AG09309 (cell line): ENCODE measurements at regions not wholly inside any gene's neighbourhood (a gene's known extent, or its start where the extent isn't known, plus 50 kb on each side); places are given as distances from the start of the nearest gene placed in this dataset.

Source experiments
- DNase-seq: peaks from one replicate; pipeline ENCODE4 v3.0.0-alpha.2; 2010; ENCODE audit warnings: low read depth
- H3K4me3 ChIP-seq: 2 replicates; pipeline ENCODE4 v1.5.1; 2011; ENCODE audit warnings: mild to moderate bottlenecking, low read depth, low read length, moderate library complexity; ENCODE audit not compliant: control insufficient read depth
- TF ChIP-seq, protein P1 (sequence below): IDR thresholded peaks from 2 replicates; pipeline ENCODE4 v1.5.1; 2011; ENCODE audit warnings: mild to moderate bottlenecking, low read depth, low read length, inconsistent platforms; ENCODE audit not compliant: insufficient read depth, control insufficient read depth; ENCODE audit errors: missing control alignments

DNA sequence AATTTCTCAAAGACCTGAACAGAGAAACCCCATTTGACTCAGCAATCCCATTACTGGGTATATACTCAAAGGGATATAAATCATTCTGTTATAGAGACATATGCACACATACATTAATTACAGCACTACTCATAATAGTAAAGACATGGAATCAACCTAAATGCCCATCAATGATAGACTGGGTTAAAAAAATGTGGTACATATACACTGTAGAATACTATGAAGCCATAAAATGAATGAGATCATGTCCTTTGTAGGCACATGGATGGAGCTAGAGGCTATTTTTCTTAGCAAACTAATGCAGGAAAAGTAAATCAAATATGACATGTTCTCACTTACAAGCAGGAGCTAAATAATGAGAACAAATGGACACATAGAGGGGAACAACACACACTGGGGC, 303.8 kb downstream of the BTG1 start:
- TF ChIP-seq, protein P1, sequence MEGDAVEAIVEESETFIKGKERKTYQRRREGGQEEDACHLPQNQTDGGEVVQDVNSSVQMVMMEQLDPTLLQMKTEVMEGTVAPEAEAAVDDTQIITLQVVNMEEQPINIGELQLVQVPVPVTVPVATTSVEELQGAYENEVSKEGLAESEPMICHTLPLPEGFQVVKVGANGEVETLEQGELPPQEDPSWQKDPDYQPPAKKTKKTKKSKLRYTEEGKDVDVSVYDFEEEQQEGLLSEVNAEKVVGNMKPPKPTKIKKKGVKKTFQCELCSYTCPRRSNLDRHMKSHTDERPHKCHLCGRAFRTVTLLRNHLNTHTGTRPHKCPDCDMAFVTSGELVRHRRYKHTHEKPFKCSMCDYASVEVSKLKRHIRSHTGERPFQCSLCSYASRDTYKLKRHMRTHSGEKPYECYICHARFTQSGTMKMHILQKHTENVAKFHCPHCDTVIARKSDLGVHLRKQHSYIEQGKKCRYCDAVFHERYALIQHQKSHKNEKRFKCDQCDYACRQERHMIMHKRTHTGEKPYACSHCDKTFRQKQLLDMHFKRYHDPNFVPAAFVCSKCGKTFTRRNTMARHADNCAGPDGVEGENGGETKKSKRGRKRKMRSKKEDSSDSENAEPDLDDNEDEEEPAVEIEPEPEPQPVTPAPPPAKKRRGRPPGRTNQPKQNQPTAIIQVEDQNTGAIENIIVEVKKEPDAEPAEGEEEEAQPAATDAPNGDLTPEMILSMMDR = no peak
- H3K4me3 ChIP-seq = no peak overlapping the region
- DNase-seq = no peak

DNA sequence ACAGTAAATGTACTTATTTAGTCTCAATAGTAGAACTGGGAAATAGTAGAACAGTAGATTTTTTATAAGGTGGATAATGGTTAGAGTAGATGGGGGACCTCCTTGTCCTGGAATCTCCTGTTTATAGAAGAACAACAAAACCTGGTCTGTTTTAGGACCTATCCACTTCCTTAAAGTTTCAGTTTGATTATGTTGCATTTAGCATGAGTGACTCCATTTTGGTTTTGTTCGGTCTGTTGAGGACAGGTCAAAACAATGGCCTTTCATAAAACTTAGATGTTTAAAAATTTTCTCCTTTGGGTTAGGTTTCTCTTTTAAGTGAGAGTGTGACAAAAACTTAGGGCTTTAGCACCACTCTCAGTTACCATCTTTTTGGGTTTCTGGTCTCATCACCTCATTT, 308.9 kb downstream of the BTG1 start:
- H3K4me3 ChIP-seq = no peak overlapping the region
- TF ChIP-seq, protein P1 = no peak
- no peak for DNase-seq

DNA sequence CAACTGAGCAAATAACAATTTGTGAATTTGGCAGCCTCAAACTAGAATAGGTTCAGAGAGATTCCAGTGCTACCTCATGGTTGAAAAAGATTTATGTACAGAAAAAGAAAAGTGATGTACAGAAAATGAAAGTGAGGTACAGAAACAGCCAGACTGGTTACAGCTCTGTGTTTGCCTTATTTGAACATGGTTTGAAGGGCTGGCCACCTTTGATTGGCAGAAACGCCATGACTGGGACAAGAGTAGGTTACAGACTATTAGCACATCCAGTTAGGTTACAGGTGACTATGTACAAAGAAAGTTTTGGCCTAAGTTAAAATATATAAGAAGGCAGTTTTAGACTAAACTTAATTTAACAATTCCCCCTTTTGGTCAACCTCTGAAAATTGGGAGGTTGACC, 309.4 kb downstream of the BTG1 start:
- H3K4me3 ChIP-seq = no peak overlapping the region
- DNase-seq = no peak
- TF ChIP-seq, protein P1 = no peak

DNA sequence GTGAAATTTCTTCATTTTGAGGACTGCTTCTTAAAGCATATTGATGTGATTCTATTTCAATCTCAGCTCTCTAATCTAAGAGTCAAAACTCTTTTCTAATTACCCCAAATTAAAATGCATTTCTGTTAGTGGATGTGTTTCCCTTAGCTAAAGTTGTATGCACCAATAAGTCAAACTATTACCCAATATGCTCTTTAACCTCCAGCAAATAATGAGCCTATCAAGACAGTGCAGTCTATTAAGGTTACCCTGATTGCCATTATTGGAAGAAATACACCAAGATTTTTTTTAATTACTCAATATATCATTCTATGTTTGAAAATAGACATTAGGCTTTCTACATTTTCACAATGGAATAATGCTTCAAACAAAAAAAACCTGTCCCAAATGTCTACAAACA, 310.0 kb downstream of the BTG1 start:
- no peak for DNase-seq
- TF ChIP-seq, protein P1 = no peak
- no peak overlapping the region for H3K4me3 ChIP-seq

DNA sequence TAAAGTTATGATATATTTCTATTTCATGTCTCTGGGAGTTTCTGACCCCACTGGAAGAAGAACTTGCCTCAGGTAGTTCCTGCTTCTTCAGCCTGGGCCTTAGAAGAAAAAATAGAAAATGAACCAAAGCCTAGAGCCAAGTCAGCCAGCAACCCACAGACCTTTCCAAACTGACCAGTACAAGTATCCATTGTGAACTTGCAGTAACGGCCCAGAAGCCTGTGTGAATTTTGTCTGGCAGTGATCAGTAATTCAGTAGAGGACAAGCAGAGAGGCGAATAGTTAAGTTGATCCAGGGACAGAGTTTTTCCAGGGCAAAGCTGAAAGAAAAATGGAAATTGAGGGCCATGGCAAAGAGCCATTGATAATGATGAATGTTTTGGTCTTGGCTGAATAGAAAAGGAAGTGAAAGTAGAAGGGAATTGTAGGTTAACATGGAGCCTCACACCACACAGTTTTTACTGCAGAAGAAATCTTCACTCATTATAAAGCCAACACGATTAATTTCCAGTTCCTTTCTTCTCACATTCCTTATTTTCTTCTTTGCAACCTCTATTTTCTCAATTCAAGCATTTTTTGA, 311.8 kb downstream of the BTG1 start:
- H3K4me3 ChIP-seq = no peak overlapping the region
- TF ChIP-seq, protein P1 = no peak
- DNase-seq = no peak

DNA sequence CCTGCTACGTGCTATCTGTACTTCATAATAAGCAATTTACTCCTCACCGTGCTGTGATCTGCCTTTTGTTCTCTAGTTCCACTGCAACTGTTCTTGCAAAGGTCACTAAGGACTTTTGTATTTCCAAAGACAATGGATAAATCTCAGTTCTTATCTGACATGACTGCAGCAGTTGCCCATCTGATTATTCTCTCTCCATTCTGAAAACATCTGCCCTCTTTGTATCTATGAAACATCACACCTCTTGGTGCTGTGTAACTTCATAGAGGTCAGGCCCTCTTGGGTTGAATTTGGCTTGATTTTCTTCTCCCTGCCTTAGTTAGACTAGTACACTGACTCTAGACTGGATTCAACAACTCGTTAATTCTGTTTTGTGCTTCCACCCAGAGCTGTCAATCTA, 319.6 kb downstream of the BTG1 start:
- no peak for DNase-seq
- TF ChIP-seq, protein P1 = no peak
- H3K4me3 ChIP-seq = no peak overlapping the region

DNA sequence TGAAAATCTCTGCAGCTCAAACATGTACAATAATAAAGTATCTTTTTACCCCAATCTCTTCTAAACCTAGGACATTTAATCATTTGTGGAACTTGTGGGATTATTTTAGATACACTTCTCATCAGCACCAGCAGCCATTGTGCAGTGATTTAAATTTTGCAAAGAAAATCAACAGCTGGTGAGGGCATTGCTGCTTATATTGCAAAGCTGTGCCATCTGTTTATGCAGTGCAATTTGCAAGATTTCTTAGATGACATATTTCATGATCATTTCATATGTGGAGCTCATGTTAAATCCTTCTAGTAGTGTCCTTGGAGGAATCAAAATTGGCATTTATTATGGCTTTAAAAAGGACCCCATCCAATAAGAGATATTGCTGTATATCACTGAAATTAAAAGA, 320.7 kb downstream of the BTG1 start:
- H3K4me3 ChIP-seq = no peak overlapping the region
- TF ChIP-seq, protein P1 = no peak
- no peak for DNase-seq
